ENCODE measurements at regions not wholly inside any gene's neighbourhood (a gene's known extent, or its start where the extent isn't known, plus 50 kb on each side); places are given as distances from the start of the nearest gene placed in this dataset.
"Not testable (repeated sequence)": the region's sequence is repeated elsewhere in the genome, so short reads cannot be mapped to it uniquely, and the experiment has no call there.

DNA sequence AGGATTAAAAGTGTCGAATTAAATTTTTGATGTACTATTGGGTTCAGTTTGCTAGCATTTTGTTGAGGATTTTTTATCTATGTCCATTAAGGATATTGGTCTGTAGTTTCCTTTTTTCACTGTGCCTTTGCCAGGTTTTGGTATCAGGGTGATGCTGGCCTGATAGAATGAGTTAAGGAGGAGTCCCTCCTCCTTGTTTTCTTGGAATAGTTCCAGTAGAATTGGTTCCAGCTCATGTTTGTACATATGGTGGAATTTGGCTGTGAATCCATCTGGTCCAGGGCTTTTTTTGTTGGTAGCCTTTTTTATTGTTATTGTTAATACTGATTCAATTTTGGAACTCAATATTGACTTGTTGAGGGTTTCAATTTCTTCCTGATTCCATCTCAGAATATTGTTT is 141.8 kb downstream of the SIM1 start:
- DNase-seq (ENCODE audit: low spot score) = no peak

DNA sequence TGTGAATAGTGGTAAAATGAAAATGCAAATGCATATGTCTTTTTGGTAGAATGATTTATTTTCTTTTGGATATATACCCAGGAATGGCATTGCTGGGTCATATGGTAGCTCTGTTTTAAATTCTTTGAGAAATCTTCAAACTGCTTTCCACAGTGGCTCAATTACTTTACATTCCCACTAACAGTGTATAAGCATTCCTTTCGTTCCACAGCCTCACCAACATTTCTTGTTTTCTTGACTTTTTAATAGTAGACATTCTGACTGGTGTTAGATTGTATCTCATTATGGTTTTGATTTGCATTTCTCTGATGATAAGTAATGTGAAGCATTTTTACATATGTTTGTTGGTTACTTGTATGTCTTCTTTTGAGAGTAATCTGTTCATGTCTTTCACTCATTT is 144.0 kb downstream of the SIM1 start:
- DNase-seq (ENCODE audit: low spot score) = no peak

DNA sequence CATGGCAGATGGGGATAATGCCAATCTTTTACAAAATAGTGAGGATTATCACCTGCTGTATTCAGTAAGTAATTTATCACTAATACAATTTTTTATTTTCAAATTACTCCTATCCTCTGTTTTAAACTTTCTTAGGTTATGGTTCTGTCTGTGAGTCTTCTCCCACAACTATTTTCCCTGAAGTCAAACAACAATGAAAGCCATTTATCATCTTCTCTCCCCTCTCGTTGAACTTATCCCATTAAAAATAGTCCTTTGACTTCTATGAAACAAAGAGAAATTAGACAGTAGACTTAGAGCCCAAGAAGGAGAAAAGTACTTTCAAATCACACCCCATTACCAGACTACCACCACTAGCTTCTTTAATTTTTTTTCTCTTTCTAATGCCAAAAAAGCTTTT is 147.7 kb downstream of the SIM1 start:
- no peak for DNase-seq (ENCODE audit: low spot score)

DNA sequence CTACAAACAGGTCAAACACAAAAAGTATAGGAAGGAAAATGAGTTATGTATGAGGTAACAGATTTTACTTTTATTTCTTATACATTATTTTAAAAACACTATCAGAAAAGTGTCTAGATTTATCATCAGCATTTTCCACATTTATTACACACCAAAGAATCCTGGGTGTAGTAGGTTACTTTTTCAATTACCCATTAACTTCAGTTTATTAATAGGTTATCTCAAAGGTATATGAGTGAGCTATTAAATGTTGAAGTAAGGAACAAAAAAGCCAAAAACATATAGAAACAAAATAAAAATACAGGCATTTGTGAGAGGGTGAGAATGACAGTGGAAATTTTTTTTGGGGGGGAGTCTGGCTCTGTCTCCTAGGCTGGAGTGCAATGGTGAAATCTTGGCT is 150.5 kb downstream of the SIM1 start:
- DNase-seq (ENCODE audit: low spot score) = no peak

DNA sequence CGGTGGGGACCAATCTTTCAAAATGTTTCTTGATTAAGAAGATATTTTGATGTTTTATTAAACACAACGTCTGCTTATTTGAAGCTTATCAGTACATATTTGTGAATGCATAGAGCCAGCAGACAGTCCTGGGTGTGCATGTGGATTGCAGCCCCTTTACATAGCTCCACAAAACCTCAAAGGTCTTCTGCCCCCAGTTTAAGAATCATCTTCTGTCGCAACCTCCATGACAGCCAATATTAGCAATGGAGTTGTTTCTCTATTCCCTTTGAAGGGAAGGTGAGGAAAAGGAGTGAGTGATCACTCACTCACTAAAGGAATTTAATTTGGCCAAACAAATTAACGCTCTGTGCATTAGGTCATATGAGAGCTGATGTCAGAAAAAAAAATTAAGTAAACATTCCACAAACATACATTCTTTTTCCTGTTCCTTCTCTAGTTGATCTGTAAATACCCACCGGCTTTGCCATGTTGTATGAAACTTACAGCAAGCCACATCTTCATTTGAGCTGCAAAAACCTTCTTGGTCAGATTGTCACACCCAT is 152.9 kb downstream of the SIM1 start:
- no peak for DNase-seq (ENCODE audit: low spot score)

DNA sequence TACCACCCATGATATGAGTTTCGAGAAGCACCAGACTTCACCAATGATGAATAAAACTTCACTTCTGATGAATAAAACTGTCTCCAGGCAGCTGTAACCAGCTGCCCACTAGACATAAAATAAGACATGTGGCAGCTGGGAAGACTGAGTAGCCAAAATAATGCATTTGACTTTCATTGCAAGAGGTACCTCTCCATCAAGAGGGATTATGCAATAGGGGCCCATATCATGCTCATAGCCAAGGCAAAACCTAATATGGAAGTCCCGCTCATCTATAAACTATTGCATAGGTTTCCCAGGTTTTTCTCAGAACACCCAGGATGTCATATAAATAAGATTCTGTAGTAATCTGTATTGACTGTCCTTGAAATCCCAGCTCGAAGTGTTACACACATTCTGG is 155.5 kb downstream of the SIM1 start:
- no peak for DNase-seq (ENCODE audit: low spot score)

DNA sequence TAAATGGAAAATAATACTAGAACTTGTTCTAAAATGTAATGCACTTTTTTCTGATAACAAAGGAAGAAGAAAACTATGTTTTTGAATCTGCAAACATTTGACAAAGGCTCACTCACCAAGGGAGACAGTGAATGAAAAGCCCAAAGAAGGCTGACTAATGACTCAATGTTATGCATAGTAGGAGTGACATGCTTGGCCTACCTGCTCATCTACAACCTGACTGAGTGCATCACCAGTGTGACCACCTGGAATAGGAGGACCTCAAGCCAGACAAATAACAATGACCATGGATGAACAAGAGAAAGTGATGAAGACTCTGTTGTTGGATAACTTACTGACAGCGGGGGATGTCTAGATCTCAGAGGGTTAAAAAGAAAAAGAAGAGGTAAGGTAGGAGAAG is 157.2 kb downstream of the SIM1 start:
- no peak for DNase-seq (ENCODE audit: low spot score)

DNA sequence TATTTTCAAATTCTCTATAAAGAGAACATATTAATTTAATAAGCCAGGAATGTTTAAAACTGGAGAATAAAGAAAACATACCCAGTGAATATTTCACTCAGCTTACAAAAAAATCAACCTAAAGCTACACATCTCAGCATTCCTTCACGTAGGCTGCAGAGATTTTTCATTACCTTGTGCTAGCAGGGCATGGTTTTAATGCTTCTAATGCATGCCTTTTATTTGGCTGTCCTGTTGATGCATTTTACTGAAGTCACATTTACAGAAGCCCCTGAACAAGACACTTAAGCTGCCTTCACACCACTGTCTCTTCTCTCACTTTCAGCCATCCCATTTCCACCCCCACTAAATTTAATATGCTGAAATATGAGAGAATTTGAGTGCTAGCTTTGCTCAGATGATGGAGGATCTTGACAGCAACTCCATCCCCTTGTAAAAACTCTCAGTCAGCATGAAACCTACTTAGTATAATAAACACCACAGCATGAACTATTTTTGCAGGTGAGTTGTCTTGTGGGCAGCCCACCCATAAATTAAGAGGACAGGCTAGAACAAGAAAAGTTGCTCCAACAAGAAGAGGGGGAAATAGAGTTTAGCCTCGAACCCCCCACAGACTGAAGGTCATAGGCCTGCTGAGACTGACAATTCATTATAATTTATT is 159.4 kb downstream of the SIM1 start:
- no peak for DNase-seq (ENCODE audit: low spot score)

DNA sequence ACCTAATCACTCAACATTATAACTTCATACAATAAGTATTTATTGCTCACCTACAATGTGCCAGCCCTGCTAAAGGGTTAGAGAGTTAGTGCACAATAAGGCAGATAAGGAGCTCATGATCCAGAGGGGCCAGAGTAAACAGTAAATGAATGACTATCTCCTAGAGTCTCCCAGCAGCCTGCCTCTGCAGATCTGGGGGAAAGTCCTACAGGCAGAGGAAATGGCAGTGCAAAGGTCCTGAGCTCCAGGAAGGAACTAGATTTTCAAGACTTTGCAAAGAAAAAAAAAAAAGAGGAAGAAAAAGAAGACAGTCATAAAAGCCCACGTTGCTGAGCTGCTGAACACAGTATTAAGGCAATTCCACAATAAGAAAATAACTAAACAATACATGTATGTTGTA is 160.1 kb downstream of the SIM1 start:
- DNase-seq (ENCODE audit: low spot score) = no peak

DNA sequence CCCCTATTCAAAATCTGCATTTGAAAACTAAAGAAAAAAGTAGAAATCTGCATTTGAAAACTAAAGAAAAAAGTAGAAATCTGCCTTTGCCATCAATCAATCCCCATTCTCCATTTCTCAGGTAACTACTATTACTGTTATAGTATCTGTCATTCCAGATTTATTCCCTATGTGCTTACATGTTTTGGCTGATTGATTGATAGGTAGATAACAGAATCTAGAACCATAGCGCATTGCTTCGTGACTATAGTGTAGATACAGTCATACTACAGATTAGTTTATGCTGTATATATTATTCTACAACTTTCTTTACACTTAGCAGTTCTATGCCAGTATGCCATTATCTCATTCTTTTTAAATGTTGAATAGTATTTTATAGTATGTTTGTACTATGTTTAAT is 163.0 kb downstream of the SIM1 start:
- no peak for DNase-seq (ENCODE audit: low spot score)

DNA sequence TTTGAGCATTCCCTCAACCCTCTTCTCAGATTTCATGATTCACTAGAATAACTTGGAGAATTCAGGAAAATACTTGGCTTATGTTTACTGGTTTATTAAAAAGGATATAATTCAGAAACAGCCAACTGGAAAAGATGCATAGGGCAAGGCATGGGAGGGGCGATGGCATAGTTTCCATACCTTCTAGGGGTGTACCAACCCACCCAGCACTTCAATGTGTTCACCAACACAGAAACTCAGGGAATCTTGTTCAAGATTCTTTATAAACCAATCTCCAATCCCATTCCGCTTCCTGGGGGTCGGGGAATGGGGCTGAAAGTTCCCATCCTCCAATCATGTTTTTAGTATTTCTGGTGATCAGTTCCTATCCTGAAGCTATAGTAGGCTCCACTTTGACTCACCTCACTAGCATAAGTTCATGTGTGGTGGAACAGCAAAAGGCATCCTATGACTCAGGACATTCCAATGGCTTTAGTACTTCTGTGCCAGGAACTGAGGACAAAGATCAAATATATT is 164.4 kb downstream of the SIM1 start:
- DNase-seq (ENCODE audit: low spot score) = no peak

DNA sequence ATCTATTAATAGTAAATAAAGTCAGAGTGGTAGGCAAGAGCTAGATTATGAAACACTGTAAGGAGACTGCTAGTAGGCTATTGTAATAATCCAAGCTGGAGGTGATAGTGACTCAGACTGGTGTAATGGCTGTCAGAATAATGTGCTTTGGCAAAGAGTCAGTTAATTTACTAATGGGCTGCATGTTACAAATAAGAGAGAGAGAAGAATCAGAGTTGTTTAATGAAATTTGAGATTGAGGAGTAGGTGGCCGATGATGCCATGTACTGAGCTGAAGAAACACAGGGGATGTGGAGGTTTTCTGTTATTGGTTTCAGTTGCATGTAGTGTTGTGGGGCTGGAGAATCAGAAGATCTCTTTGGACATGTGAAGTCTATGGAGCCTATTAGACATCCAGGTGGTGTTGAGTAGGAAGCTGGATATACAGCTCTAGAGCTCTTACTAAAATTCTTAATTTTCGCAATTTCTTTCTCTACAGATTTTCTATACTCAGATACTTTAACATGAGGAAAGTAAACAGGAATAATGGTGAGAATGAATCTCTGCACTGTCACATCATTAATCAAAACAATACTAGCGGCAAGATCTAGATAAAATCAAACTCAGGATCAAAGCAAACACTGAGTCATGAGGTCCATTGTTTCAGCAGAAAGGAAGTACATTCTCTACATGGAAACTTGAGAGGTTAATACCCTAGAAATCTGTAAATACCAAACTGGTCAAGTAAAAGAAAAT is 167.7 kb downstream of the SIM1 start:
- DNase-seq (ENCODE audit: low spot score) = no peak

DNA sequence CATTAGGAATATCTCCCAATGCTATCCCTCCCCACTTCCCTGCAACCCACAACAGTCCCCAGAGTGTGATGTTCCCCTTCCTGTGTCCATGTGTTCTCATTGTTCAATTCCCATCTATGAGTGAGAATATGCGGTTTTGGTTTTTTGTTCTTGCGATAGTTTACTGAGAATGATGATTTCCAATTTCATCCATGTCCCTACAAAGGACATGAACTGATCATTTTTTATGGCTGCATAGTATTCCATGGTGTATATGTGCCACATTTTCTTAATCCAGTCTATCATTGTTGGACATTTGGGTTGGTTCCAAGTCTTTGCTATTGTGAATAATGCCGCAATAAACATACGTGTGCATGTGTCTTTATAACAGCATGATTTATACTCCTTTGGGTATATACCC is 169.5 kb downstream of the SIM1 start:
- not testable (repeated sequence) for DNase-seq (ENCODE audit: low spot score)

DNA sequence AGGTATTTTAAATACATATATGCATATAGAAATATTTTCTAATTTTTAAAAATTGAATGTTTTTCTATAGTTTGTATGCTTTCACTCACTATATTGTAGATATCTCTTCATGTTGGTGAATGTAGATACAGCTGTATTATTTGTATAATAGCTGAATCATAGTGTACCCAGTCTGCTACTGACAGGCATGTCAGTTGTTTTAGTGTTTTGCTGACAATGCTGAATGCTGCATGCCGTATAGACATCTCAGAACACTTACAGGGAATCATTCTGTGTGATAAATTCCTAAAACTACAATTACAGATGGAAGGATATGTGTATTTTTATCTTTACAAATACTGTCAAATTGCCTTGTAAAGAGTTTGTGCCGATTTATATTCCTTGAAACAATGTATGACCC is 175.4 kb downstream of the SIM1 start:
- DNase-seq (ENCODE audit: low spot score) = no peak

DNA sequence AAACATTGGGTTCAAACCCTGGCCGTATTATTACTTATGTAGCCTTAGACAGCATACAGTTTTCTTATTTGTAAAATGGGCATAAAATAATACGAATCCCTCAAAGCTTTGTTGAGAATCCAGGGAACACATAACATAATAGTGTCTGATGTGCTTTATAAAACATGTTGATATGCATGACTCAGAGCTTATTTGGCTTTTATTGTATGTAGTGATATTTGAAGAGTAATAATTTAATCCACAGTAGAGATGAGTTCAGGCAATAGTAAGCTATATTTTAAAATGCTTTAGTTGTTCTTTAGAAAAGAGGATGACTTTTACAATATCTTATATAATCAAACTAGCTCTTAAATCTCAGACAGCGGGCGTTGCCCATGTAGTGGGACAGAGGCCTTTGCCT is 176.4 kb downstream of the SIM1 start:
- no peak for DNase-seq (ENCODE audit: low spot score)

DNA sequence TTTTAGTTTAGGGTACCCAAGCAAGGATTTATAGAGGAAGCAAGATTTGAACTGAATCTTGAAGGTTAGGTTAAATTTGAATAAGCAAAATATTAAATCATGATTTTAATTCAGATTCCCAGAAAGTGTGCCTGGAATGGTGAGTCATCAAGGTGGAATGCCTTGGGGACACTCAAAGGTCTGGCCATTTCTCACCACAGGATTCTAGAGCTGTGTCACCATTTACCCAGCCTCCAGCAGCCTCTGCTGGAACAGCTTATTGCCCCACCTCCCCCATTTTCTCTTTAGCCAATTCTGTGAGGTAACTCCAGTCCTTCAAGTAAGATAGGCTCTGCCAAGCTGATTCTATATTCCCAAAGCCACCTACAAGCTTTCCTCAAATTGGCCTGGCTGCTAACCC is 181.4 kb downstream of the SIM1 start:
- DNase-seq (ENCODE audit: low spot score) = no peak

DNA sequence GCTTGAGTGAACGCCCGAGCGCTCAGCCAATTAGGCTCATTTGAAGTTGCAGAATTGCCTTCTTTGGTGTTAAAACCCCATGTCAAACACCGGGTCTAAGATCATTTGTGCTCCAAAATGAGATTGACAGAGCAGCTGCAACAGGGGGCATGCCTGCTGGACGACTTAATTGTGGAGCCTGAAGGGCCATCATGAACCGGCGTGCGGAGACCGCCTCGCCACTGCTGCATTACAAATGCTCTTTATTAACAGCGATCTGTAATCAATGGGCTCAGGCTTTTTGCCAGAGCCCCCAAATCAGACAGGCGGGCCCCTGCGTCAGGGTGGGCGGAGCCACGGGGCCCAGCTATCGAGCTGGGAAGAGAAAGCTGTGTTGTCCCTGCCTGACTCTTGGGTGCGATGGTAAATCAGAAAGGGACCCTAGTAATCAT is 183.2 kb downstream of the SIM1 start:
- DNase-seq (ENCODE audit: low spot score) = no peak

DNA sequence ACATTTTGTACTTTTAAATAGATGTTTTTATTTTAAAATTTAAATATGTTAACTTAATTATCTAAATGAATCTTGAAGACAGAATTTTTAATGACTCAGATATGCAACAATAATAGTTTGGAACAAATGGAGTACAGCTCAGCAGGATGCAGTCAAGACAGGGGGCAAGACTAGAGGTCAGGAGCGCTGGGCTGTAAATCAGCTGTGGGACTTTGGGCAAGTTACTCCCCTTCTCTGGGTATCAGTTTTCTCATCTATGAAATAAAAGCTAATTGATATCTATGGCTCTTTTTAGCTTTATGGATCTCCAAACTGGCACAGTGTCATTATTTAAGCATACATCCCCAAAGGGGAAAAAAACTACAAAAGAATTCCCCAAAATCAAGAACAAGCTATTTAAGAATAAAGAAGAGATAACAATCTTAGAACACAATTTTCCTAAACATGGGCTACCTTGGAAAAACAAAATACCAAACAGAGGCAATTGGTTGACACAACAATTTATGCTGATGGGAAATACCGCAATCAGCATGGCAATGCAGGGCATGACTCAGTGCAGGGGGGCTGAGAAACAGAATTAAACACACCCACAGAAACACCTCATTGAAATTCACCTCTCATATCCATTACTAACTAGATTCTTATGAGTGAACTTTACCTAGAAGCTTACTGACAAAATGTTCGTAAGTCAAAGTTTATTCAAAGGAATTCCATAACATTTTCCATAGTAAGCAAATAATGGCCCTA is 188.2 kb downstream of the SIM1 start:
- DNase-seq (ENCODE audit: low spot score) = no peak

DNA sequence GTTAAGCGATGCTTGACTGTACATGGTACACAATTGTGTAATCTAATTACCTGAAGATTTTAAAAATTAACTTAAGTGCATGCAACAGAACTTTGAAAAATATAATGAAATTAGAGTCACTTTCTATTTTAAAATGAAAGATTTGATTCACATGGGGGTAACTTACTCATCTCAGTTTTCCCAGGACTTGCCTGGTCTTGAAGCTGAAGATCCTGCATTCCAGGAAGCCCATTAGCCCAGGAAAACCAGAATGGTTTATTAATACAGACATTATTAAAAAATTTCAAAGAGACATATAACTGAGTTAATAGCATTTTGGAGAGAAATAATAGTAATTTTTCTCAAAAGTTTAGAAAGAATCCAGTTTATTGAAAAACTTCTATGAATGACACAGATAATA is 190.6 kb downstream of the SIM1 start:
- no peak for DNase-seq (ENCODE audit: low spot score)

DNA sequence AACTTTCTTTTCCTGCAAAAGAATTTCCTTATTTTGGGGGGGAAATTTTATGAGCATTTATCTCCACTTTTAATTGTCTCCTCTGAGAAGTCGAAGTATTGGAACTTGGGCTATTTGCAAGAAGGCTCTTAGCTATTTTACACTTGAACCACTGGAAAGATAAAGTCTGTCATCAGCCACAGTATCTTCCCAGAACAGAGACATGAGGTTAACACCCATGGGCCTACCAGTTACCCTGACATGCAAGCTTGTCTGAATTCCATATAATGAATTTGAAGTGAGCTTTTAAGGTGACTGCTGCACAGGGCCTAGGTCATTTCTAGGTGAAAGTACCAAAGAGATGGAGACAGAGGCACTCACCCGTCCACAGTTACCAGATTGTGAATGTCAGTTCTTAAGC is 193.1 kb downstream of the SIM1 start:
- no peak for DNase-seq (ENCODE audit: low spot score)

DNA sequence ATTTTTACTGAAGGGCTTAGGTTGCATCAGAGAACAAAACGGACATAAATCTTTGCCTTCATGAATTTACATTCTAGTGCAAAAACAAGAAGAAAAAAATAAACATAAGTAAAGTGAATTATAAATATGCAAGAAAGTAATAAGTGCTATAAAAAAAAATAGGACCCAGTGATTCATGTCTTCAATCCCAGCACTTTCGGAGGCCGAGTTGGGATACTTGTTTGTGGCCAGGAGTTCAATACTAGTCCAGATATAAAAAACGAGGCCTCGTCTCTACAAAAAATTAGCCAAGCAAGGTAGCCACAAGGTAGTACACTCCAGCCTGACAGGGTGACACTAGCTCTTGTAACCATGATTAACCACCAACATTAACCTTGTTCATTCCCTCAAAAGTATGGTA is 193.5 kb downstream of the SIM1 start:
- no peak for DNase-seq (ENCODE audit: low spot score)

DNA sequence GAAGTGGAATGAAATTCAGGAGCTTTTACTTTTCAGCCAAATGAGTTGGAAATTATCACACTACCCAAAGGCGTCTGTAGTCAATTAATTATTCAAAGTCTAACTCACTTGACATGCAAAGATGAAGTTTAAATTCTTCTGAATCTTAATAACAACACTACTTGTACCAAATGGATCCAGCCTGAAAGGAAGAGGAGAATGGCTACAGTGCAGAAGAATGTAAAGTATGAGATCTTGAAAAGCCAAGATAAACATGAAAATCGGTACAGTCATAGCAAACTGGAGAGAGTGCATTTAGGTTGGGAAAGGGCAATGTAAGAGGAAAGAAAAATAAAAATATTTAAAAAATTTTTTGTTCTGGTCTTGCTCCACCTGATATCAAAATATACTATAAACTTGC is 195.5 kb downstream of the SIM1 start:
- no peak for DNase-seq (ENCODE audit: low spot score)

DNA sequence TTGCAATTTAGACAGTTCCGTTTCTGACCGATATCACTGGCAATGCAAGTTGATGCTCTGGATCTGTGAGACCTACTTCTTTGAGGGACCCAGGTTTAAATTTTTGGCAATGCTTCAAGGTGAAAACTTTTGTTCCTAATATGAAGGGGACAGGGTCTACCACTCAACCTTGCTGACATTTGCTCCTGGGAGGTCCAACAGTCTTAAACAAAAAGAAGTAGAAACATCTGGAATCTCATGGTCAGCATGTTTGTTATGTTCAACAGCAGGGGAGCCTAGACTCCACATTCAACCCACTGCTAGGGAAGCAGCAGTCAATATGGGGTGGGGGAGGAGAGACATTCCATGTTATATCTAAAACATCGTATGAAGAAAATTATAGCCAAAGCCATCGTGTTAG is 196.4 kb downstream of the SIM1 start:
- DNase-seq (ENCODE audit: low spot score) = no peak
